Astrocyte of the spinal cord (primary cell): ENCODE measurements at regions not wholly inside any gene's neighbourhood (a gene's known extent, or its start where the extent isn't known, plus 50 kb on each side); places are given as distances from the start of the nearest gene placed in this dataset.
"Not testable (repeated sequence)": the region's sequence is repeated elsewhere in the genome, so short reads cannot be mapped to it uniquely, and the experiment has no call there.

Source experiments
- DNase-seq: peaks from one replicate; pipeline ENCODE4 v3.0.0; 2011; ENCODE audit warnings: low read depth, low spot score
- H3K4me3 ChIP-seq: 2 replicates; pipeline ENCODE4 v1.5.1; 2011; ENCODE audit warnings: low read depth, mild to moderate bottlenecking, low read length, moderate library complexity
- CTCF ChIP-seq: IDR thresholded peaks from 2 replicates; pipeline ENCODE4 v1.5.1; 2012; ENCODE audit warnings: low read depth, mild to moderate bottlenecking, low read length, inconsistent platforms
- in situ Hi-C: cut with HindIII; loops from 2 replicates; pipeline ENCODE4 v1.10.0; 2017; ENCODE audit warnings: low sequenced_read_pairs

DNA sequence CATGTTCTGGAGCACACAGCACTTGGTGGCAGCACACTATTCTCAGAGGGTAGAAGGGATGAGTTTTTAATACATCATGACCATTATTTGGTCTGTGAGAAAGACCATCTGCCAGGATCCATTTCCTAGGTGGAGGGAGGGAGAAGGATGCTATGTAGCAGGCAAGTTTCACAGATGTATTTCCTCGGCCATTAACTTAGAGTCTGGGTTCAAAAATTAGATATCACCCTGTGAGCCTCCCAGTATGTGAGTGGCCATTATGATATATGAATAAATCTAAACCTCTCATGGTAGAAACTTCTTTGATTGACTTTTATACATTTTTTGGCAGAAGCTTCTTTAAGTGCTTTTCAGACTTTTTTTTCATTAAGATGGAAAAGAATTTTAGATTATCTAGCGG lies 133.9 kb downstream of the SREK1 start:
- TF ChIP-seq CTCF = no peak
- in situ Hi-C loops = no loop called here
- H3K4me3 ChIP-seq = no peak overlapping the region
- DNase-seq = no peak

GRCh38 chr5:66281294-66281693 lies 137.2 kb downstream of the SREK1 start:
- no peak overlapping the region for H3K4me3 ChIP-seq
- in situ Hi-C loops = no loop called here
- TF ChIP-seq CTCF = no peak
- DNase-seq = no peak

GRCh38 chr5:66284588-66285342 lies 140.7 kb downstream of the SREK1 start:
- H3K4me3 ChIP-seq = no peak overlapping the region
- TF ChIP-seq CTCF = no peak
- in situ Hi-C loops = no loop called here
- no peak for DNase-seq

DNA sequence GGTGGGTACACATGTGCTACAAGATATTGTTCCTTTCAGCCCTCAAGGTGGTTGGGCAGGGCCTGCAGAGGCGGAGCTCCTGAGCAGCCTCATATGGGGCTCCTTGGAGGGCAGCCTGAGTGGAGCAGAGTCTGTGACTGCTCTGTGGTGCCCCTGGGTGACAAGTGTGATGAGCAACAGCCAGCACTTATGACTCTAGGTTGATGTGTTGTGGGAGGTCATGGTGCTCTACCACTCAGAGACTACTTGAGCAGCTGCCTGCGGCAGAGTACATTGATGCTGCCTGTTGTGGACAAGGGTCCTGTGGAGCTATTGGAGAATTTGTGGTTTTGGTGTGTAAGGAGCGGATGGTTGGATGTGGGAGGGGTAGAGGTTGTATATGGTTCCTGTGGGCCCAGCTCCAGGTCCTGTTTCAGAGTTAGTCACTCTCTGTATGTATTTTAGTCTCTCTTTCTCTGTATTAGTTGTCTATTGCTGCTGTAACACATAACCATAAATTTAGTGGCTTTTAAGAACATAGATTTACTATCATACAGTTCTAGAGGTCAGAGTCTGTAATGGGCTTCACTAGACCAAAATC lies 141.3 kb downstream of the SREK1 start:
- no peak overlapping the region for H3K4me3 ChIP-seq
- no peak for DNase-seq
- no peak for TF ChIP-seq CTCF
- in situ Hi-C loops = no loop called here

DNA sequence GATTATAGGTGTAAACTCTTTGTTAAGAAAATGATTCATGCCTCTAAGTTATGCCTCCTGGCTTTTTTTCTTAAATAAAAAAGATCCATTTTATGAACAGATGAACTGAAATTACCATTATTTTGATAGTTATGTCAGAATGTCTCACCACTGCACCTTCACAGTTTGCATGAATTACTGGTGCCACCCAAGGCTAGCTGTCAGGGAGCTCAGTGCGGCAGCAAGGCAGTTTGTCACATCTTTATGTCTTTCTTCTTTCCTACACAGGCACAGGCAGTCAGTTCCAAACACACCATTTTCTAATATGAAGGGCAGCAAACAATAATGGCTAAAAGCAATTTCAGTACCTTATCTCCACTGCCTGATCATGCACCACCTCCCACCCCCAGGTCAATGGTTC lies 147.7 kb downstream of the SREK1 start:
- in situ Hi-C loops = no loop called here
- no peak for TF ChIP-seq CTCF
- no peak overlapping the region for H3K4me3 ChIP-seq
- no peak for DNase-seq

GRCh38 chr5:66293851-66294250 lies 149.8 kb downstream of the SREK1 start:
- in situ Hi-C loops, H3K4me3 ChIP-seq, DNase-seq: not testable (repeated sequence)

GRCh38 chr5:66299463-66299862 lies 155.4 kb downstream of the SREK1 start:
- no peak for DNase-seq
- in situ Hi-C loops = no loop called here
- no peak for TF ChIP-seq CTCF
- no peak overlapping the region for H3K4me3 ChIP-seq
